ENCODE measurements at regions not wholly inside any gene's neighbourhood (a gene's known extent, or its start where the extent isn't known, plus 50 kb on each side); places are given as distances from the start of the nearest gene placed in this dataset.

DNA sequence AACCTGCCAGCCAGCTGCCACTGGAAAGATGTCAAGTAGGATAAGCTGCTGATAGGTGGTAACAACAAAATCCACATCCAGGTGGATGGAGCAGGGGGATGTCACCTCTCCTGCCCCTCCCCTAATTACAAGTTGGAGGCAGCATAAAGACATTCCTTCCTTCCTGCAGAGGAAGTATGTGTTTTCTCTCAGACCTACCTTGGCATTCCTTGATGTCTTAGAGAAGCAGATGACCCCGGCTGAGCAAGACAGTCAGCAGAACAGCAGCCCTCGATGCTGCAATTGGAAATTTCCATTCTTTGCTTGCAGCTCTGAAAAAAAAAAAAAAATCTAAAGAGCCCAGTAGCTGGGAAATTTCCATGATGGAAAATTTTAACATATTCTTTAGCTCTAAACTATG is 137.5 kb upstream of the MKLN1 start:
- no peak overlapping the region for H3K4me3 ChIP-seq (ENCODE audit: low read depth in 1 of 2, low read length in 2 of 2)
- TF ChIP-seq, protein P1, sequence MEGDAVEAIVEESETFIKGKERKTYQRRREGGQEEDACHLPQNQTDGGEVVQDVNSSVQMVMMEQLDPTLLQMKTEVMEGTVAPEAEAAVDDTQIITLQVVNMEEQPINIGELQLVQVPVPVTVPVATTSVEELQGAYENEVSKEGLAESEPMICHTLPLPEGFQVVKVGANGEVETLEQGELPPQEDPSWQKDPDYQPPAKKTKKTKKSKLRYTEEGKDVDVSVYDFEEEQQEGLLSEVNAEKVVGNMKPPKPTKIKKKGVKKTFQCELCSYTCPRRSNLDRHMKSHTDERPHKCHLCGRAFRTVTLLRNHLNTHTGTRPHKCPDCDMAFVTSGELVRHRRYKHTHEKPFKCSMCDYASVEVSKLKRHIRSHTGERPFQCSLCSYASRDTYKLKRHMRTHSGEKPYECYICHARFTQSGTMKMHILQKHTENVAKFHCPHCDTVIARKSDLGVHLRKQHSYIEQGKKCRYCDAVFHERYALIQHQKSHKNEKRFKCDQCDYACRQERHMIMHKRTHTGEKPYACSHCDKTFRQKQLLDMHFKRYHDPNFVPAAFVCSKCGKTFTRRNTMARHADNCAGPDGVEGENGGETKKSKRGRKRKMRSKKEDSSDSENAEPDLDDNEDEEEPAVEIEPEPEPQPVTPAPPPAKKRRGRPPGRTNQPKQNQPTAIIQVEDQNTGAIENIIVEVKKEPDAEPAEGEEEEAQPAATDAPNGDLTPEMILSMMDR (IDR thresholded peaks at IDR 0.05; ENCODE audit: borderline replicate concordance, extremely low read depth, low read length, poor library complexity, severe bottlenecking): no peak
- no peak for TF ChIP-seq EZH2 (IDR thresholded peaks at IDR 0.05; ENCODE audit: borderline replicate concordance, low read depth, low read length, severe bottlenecking)
- H3K9me3 ChIP-seq (ENCODE audit: insufficient read depth, low read length, severe bottlenecking): no peaks in the 10 kb centered on the region
- no peaks in the 10 kb centered on the region for H3K36me3 ChIP-seq (ENCODE audit: insufficient read depth, low read length)
- H2AFZ ChIP-seq (ENCODE audit: low read depth, low read length): no peak overlapping the region
- H3K4me1 ChIP-seq (ENCODE audit: insufficient read depth, low read length): peaks cover 9% of the 10 kb centered on the region
- no peaks in the 10 kb centered on the region for H3K79me2 ChIP-seq (ENCODE audit: insufficient read depth, low read length)
- H4K20me1 ChIP-seq (ENCODE audit: insufficient read depth, low read length): no peaks in the 10 kb centered on the region
- H3K27ac ChIP-seq (ENCODE audit: low read length): no peak overlapping the region
- no peak for DNase-seq
- no peaks in the 10 kb centered on the region for H3K27me3 ChIP-seq (ENCODE audit: insufficient read depth, low read length, poor library complexity)
- no peak overlapping the region for H3K9ac ChIP-seq (ENCODE audit: low read depth, low read length)
- no peak overlapping the region for H3K4me2 ChIP-seq (ENCODE audit: insufficient read depth, low read length)
- no peak for ATAC-seq (ENCODE audit: insufficient read depth, low read depth)

DNA sequence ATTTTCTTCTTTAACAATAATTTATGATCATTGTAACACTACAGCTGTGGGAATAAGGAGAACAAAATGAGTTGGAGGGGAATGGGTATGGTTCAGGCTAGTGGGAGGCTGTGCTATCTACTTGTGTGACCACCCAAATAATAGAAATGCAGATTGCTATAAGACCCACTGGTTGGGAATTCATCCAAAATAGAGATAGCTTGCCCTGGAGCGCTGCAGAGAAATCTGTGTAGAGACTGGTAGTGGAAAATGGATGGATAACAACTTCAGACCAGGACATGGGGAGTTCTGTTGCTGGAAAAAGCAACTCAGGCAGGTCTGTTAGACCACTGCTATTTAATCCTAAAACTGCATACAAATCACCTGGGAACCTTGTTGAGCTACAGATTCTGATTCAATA is 137.1 kb upstream of the MKLN1 start:
- Histone ChIP-seq H3K36me3 (ENCODE audit: insufficient read depth, low read length) (no peaks in the 10 kb centered on the region), H2AFZ (ENCODE audit: low read depth, low read length) (no peak overlapping the region), H3K4me2 (ENCODE audit: insufficient read depth, low read length) (no peak overlapping the region), H3K9ac (ENCODE audit: low read depth, low read length) (no peak overlapping the region), H3K4me3 (ENCODE audit: low read depth in 1 of 2, low read length in 2 of 2) (no peak overlapping the region), H3K27ac (ENCODE audit: low read length) (no peak overlapping the region), H3K4me1 (ENCODE audit: insufficient read depth, low read length) (peaks cover 9% of the 10 kb centered on the region), H3K79me2 (ENCODE audit: insufficient read depth, low read length) (no peaks in the 10 kb centered on the region), H3K27me3 (ENCODE audit: insufficient read depth, low read length, poor library complexity) (no peaks in the 10 kb centered on the region), H4K20me1 (ENCODE audit: insufficient read depth, low read length) (no peaks in the 10 kb centered on the region), H3K9me3 (ENCODE audit: insufficient read depth, low read length, severe bottlenecking) (no peaks in the 10 kb centered on the region)
- ATAC-seq (ENCODE audit: insufficient read depth, low read depth): no peak
- no peak for DNase-seq
- TF ChIP-seq, protein P1 (IDR thresholded peaks at IDR 0.05; ENCODE audit: borderline replicate concordance, extremely low read depth, low read length, poor library complexity, severe bottlenecking): no peak

GRCh38 chr7:131194070-131194865 is 133.4 kb upstream of the MKLN1 start:
- no peaks in the 10 kb centered on the region for H4K20me1 ChIP-seq (ENCODE audit: insufficient read depth, low read length)
- H2AFZ ChIP-seq (ENCODE audit: low read depth, low read length): no peak overlapping the region
- no peak for TF ChIP-seq EZH2 (IDR thresholded peaks at IDR 0.05; ENCODE audit: borderline replicate concordance, low read depth, low read length, severe bottlenecking)
- TF ChIP-seq, protein P1 (IDR thresholded peaks at IDR 0.05; ENCODE audit: borderline replicate concordance, extremely low read depth, low read length, poor library complexity, severe bottlenecking): no peak
- H3K27ac ChIP-seq (ENCODE audit: low read length): no peak overlapping the region
- no peaks in the 10 kb centered on the region for H3K4me1 ChIP-seq (ENCODE audit: insufficient read depth, low read length)
- H3K9ac ChIP-seq (ENCODE audit: low read depth, low read length): no peak overlapping the region
- H3K36me3 ChIP-seq (ENCODE audit: insufficient read depth, low read length): no peaks in the 10 kb centered on the region
- H3K4me2 ChIP-seq (ENCODE audit: insufficient read depth, low read length): no peak overlapping the region
- ATAC-seq (ENCODE audit: insufficient read depth, low read depth) (no peak), DNase-seq (no peak)
- H3K9me3 ChIP-seq (ENCODE audit: insufficient read depth, low read length, severe bottlenecking): no peaks in the 10 kb centered on the region
- no peaks in the 10 kb centered on the region for H3K79me2 ChIP-seq (ENCODE audit: insufficient read depth, low read length)
- no peak overlapping the region for H3K4me3 ChIP-seq (ENCODE audit: low read depth in 1 of 2, low read length in 2 of 2)
- H3K27me3 ChIP-seq (ENCODE audit: insufficient read depth, low read length, poor library complexity): no peaks in the 10 kb centered on the region
